HEK293T (cell line): ENCODE measurements at regions not wholly inside any gene's neighbourhood (a gene's known extent, or its start where the extent isn't known, plus 50 kb on each side); places are given as distances from the start of the nearest gene placed in this dataset.

Experiments used
- CTCF ChIA-PET: fragments of 350-600 bp; formaldehyde crosslinking; extraction: SDS; loops from one replicate; lab custom pipeline; 2021; ENCODE audit warnings: antibody characterized with exemption, inconsistent platforms; lab: Yijun Ruan, JAX
- POLR2A ChIA-PET: fragments of 350-600 bp; formaldehyde crosslinking; extraction: SDS; loops from one replicate; lab custom pipeline; 2020; ENCODE audit warnings: antibody characterized with exemption, inconsistent platforms; lab: Yijun Ruan, JAX
- DNase-seq: peaks from one replicate; pipeline ENCODE4 v3.0.0; 2012; ENCODE audit warnings: mixed read lengths; ENCODE audit errors: extremely low spot score
- ARNT ChIP-seq: fragments of 450-650 bp; IDR thresholded peaks from 2 replicates; pipeline ENCODE4 v1.6.1; 2017; ENCODE audit warnings: mild to moderate bottlenecking
- BHLHE40 ChIP-seq: fragments of 450-650 bp; IDR thresholded peaks from 2 replicates; pipeline ENCODE4 v1.6.1; 2016; ENCODE audit warnings: mild to moderate bottlenecking, moderate library complexity, borderline replicate concordance
- CTBP1 ChIP-seq: fragments of 450-650 bp; IDR thresholded peaks from 2 replicates; pipeline ENCODE4 v1.6.1; 2016; ENCODE audit warnings: borderline replicate concordance
- ELF4 ChIP-seq: fragments of 450-650 bp; IDR thresholded peaks from 2 replicates; pipeline ENCODE4 v1.6.1; 2017; ENCODE audit warnings: antibody characterized with exemption
- FOXA1 ChIP-seq: fragments of 450-650 bp; IDR thresholded peaks from 2 replicates; pipeline ENCODE4 v1.6.1; 2016; ENCODE audit warnings: mild to moderate bottlenecking
- FOXK2 ChIP-seq: fragments of 450-650 bp; IDR thresholded peaks from 2 replicates; pipeline ENCODE4 v1.6.1; 2016; ENCODE audit warnings: mild to moderate bottlenecking
- FOXM1 ChIP-seq: fragments of 450-650 bp; IDR thresholded peaks from 2 replicates; pipeline ENCODE4 v1.6.1; 2017; ENCODE audit warnings: mild to moderate bottlenecking, borderline replicate concordance
- HDGF ChIP-seq: fragments of 450-650 bp; IDR thresholded peaks from 2 replicates; pipeline ENCODE4 v1.6.1; 2017; ENCODE audit warnings: antibody characterized with exemption, borderline replicate concordance
- L3MBTL2 ChIP-seq: fragments of 450-650 bp; conservative IDR thresholded peaks from 2 replicates; pipeline ENCODE4 v1.6.1; 2016; ENCODE audit warnings: mild to moderate bottlenecking
- LEF1 ChIP-seq: fragments of 450-650 bp; IDR thresholded peaks from 2 replicates; pipeline ENCODE4 v1.6.1; 2017; ENCODE audit warnings: mild to moderate bottlenecking, borderline replicate concordance
- NFRKB ChIP-seq: fragments of 450-650 bp; IDR thresholded peaks from 2 replicates; pipeline ENCODE4 v1.6.1; 2016; ENCODE audit warnings: mild to moderate bottlenecking, moderate library complexity
- PKNOX1 ChIP-seq: fragments of 450-650 bp; IDR thresholded peaks from 2 replicates; pipeline ENCODE4 v1.6.1; 2016
- SP1 ChIP-seq: fragments of 450-650 bp; IDR thresholded peaks from 2 replicates; pipeline ENCODE4 v1.6.1; 2017
- SUZ12 ChIP-seq: fragments of 450-650 bp; IDR thresholded peaks from 2 replicates; pipeline ENCODE4 v1.6.1; 2016; ENCODE audit warnings: mild to moderate bottlenecking
- TARDBP ChIP-seq: fragments of 450-650 bp; IDR thresholded peaks from 2 replicates; pipeline ENCODE4 v1.6.1; 2016
- ZNF384 ChIP-seq: fragments of 450-650 bp; IDR thresholded peaks from 2 replicates; pipeline ENCODE4 v1.6.1; 2016

GRCh38 chr17:14762736-14763479 is 462.0 kb downstream of the HS3ST3B1 start:
- no peak for DNase-seq
- no peak for TF ChIP-seq TARDBP
- no peak for TF ChIP-seq HDGF
- no peak for TF ChIP-seq ARNT
- TF ChIP-seq LEF1: no peak
- TF ChIP-seq ZNF384: no peak
- TF ChIP-seq FOXM1: no peak
- TF ChIP-seq PKNOX1: no peak
- no peak for TF ChIP-seq NFRKB
- no peak for TF ChIP-seq FOXA1
- TF ChIP-seq CTBP1: no peak
- ChIA-PET POLR2A (no interaction called here), CTCF (no interaction called here)

GRCh38 chr17:14760719-14761411 is 460.0 kb downstream of the HS3ST3B1 start:
- no peak for DNase-seq
- TF ChIP-seq TARDBP (no peak), HDGF (no peak), ARNT (no peak), SP1 (no peak), FOXK2 (no peak), SUZ12 (no peak), CTBP1 (no peak), FOXM1 (no peak), FOXA1 (no peak), NFRKB (no peak), L3MBTL2 (no peak)
- ChIA-PET CTCF (no interaction called here), POLR2A (no interaction called here)

GRCh38 chr17:14760212-14760611 is 459.3 kb downstream of the HS3ST3B1 start:
- CTCF ChIA-PET: no interaction called here
- TF ChIP-seq PKNOX1 (no peak), ELF4 (no peak), LEF1 (no peak), HDGF (no peak), NFRKB (no peak), SUZ12 (no peak), FOXA1 (no peak)
- no peak for DNase-seq
- POLR2A ChIA-PET: no interaction called here

- POLR2A ChIA-PET: no interaction called here
- CTCF ChIA-PET: no interaction called here
- DNase-seq: no peak
- TF ChIP-seq ARNT: no peak
- peak; percentile 13; the same call in 1 of the 2 replicates for TF ChIP-seq ELF4
- TF ChIP-seq LEF1: no peak
Measured at GRCh38 chr17:14759325-14759724, 458.4 kb downstream of the HS3ST3B1 start.

- TF ChIP-seq HDGF (no peak), FOXM1 (no peak), PKNOX1 (no peak), CTBP1 (no peak), SP1 (no peak), FOXA1 (no peak), L3MBTL2 (no peak), ZNF384 (no peak), NFRKB (no peak), TARDBP (no peak), SUZ12 (no peak), LEF1 (no peak), ELF4 (no peak), FOXK2 (no peak), ARNT (no peak)
- ChIA-PET CTCF (no interaction called here), POLR2A (no interaction called here)
- DNase-seq: no peak
Measured at GRCh38 chr17:14756479-14756878, 455.6 kb downstream of the HS3ST3B1 start.

GRCh38 chr17:14755002-14755401 is 454.1 kb downstream of the HS3ST3B1 start:
- no peak for DNase-seq
- POLR2A ChIA-PET: no interaction called here
- CTCF ChIA-PET: no interaction called here
- TF ChIP-seq FOXM1 (no peak), FOXK2 (no peak), HDGF (no peak), CTBP1 (no peak), L3MBTL2 (no peak), FOXA1 (no peak), ELF4 (no peak), PKNOX1 (no peak), LEF1 (no peak), TARDBP (no peak), NFRKB (no peak), SP1 (no peak), SUZ12 (no peak), ARNT (no peak), ZNF384 (no peak), BHLHE40 (no peak)
